SK-N-SH (cell line): ENCODE measurements at regions not wholly inside any gene's neighbourhood (a gene's known extent, or its start where the extent isn't known, plus 50 kb on each side); places are given as distances from the start of the nearest gene placed in this dataset.

Source experiments
- CTCF ChIA-PET: fragments of 300-600, 350-600 bp; formaldehyde crosslinking; extraction: SDS; loops from one replicate; lab custom pipeline; 2021; lab: Yijun Ruan, JAX
- POLR2A ChIA-PET: fragments of 350-600 bp; sonication (Branson Sonifier 250); formaldehyde crosslinking; extraction: SDS; loops from one replicate; lab custom pipeline; 2020; ENCODE audit warnings: antibody characterized with exemption, inconsistent platforms; lab: Yijun Ruan, JAX
- DNase-seq: peaks from one replicate; pipeline ENCODE4 v3.0.0; 2012
- H2AFZ ChIP-seq: fragments of 200-600 bp; sonication (generic); 2 replicates; pipeline ENCODE4 v1.8.1; 2016; ENCODE audit warnings: antibody characterized with exemption, mild to moderate bottlenecking, low read depth
- H3F3A ChIP-seq: fragments of 200-600 bp; sonication (generic); replicated peaks from 2 replicates; pipeline ENCODE3; 2016; ENCODE audit warnings: antibody characterized with exemption, mild to moderate bottlenecking; ENCODE audit not compliant: insufficient read depth
- H3K27ac ChIP-seq, 2 experiments: fragments of 200-500 bp in 1 of 2; fragments of 200-600 bp in 1 of 2; sonication (Bioruptor generic) in 1 of 2; sonication (generic), shearing (Covaris generic) in 1 of 2; 2 replicates each; pipeline versions ENCODE4 v1.5.1 to v1.6.1; 2014 to 2016; ENCODE audit warnings: low read depth in 2 of 2, inconsistent platforms in 1 of 2, low read length in 1 of 2, mild to moderate bottlenecking in 1 of 2, mixed read lengths in 1 of 2
- H3K27me3 ChIP-seq: fragments of 200-600 bp; sonication (generic), shearing (Covaris generic); 2 replicates; pipeline ENCODE4 v1.6.1; 2016; ENCODE audit warnings: mixed run types; ENCODE audit not compliant: insufficient read depth
- H3K36me3 ChIP-seq, 2 experiments: fragments of 200-500 bp in 1 of 2; fragments of 200-600 bp in 1 of 2; sonication (Bioruptor generic) in 1 of 2; sonication (generic) in 1 of 2; replicated peaks in 1 of 2; 2 replicates each; pipeline versions ENCODE3 to v1.5.1; 2014 to 2016; ENCODE audit warnings: low read length in 1 of 2, mild to moderate bottlenecking in 1 of 2; ENCODE audit not compliant: insufficient read depth in 2 of 2, control insufficient read depth in 1 of 2
- H3K4me1 ChIP-seq, 2 experiments: fragments of 200-500 bp in 1 of 2; fragments of 200-600 bp in 1 of 2; sonication (Bioruptor generic) in 1 of 2; sonication (generic), shearing (Covaris generic) in 1 of 2; 2 replicates each; pipeline versions ENCODE4 v1.5.1 to v1.6.1; 2014 to 2016; ENCODE audit warnings: low read depth in 1 of 2, low read length in 1 of 2, mixed run types in 1 of 2; ENCODE audit not compliant: insufficient read depth in 2 of 2, control insufficient read depth in 1 of 2
- H3K4me2 ChIP-seq: fragments of 200-600 bp; sonication (generic), shearing (Covaris generic); 2 replicates; pipeline ENCODE4 v1.6.1; 2017; ENCODE audit warnings: mixed run types
- H3K4me3 ChIP-seq, 2 experiments: fragments of 200-500 bp in 1 of 2; fragments of 200-600 bp in 1 of 2; sonication (Bioruptor generic) in 1 of 2; sonication (generic), shearing (Covaris generic) in 1 of 2; 2 replicates each; pipeline versions ENCODE4 v1.5.1 to v1.8.1; 2014 to 2016; ENCODE audit warnings: low read depth in 2 of 2, inconsistent platforms in 1 of 2, low read length in 1 of 2, mild to moderate bottlenecking in 1 of 2, mixed read lengths in 1 of 2, moderate library complexity in 1 of 2
- H3K79me2 ChIP-seq: fragments of 200-600 bp; sonication (generic); 2 replicates; pipeline ENCODE4 v1.8.1; 2017; ENCODE audit warnings: mild to moderate bottlenecking; ENCODE audit not compliant: insufficient read depth
- H3K9ac ChIP-seq: fragments of 200-600 bp; sonication (generic); 2 replicates; pipeline ENCODE4 v1.6.1; 2017; ENCODE audit warnings: mixed run types
- H3K9me2 ChIP-seq: fragments of 200-600 bp; sonication (generic); 2 replicates; pipeline ENCODE4 v1.6.1; 2017; ENCODE audit warnings: mixed run types
- H3K9me3 ChIP-seq: fragments of 200-600 bp; sonication (generic); 2 replicates; pipeline ENCODE4 v1.6.1; 2017; ENCODE audit warnings: mixed run types, mild to moderate bottlenecking, moderate library complexity
- H4K20me1 ChIP-seq: fragments of 200-600 bp; sonication (generic); 2 replicates; pipeline ENCODE4 v1.6.1; 2017; ENCODE audit warnings: mild to moderate bottlenecking, mixed run types; ENCODE audit not compliant: insufficient read depth
- CHD2 ChIP-seq: fragments of 150-350 bp; IDR thresholded peaks from 2 replicates; pipeline ENCODE4 v1.6.1; 2018; ENCODE audit warnings: low read length; ENCODE audit not compliant: partially characterized antibody
- CTCF ChIP-seq: fragments of 200-600 bp; sonication (generic); IDR thresholded peaks from 2 replicates; pipeline ENCODE4 v1.6.1; 2017; ENCODE audit warnings: antibody characterized with exemption, mild to moderate bottlenecking, moderate library complexity
- ELF1 ChIP-seq: IDR thresholded peaks from 2 replicates; pipeline ENCODE4 v1.4.0; 2012
- FOXM1 ChIP-seq: IDR thresholded peaks from 2 replicates; pipeline ENCODE4 v1.4.0; 2012; ENCODE audit warnings: low read depth, mild to moderate bottlenecking
- GATA2 ChIP-seq: sonication (generic); formaldehyde crosslinking; IDR thresholded peaks from 2 replicates; pipeline ENCODE4 v1.5.0; 2020; ENCODE audit warnings: mild to moderate bottlenecking, missing genetic modification reagents
- MAX ChIP-seq: IDR thresholded peaks from 2 replicates; pipeline ENCODE4 v1.4.0; 2012; ENCODE audit warnings: low read depth
- MXI1 ChIP-seq: IDR thresholded peaks from 2 replicates; pipeline ENCODE4 v1.6.1; 2012; ENCODE audit warnings: mild to moderate bottlenecking, low read depth, low read length, improper control_type of control experiment
- NFIC ChIP-seq: IDR thresholded peaks from 2 replicates; pipeline ENCODE4 v1.4.0; 2012; ENCODE audit warnings: borderline replicate concordance
- POLR2AphosphoS5 ChIP-seq: IDR thresholded peaks from 2 replicates; pipeline ENCODE4 v1.6.1; 2012; ENCODE audit warnings: low read depth, low read length
- RCOR1 ChIP-seq: fragments of 150-350 bp; IDR thresholded peaks from 2 replicates; pipeline ENCODE4 v1.6.1; 2017; ENCODE audit warnings: antibody characterized with exemption, low read length
- SIN3A ChIP-seq: IDR thresholded peaks from 2 replicates; pipeline ENCODE4 v1.6.1; 2012; ENCODE audit warnings: low read depth, mild to moderate bottlenecking, low read length, moderate library complexity, borderline replicate concordance
- SMC3 ChIP-seq: IDR thresholded peaks from 2 replicates; pipeline ENCODE4 v1.6.1; 2012; ENCODE audit warnings: low read depth, low read length, improper control_type of control experiment
- TAF1 ChIP-seq: IDR thresholded peaks from 2 replicates; pipeline ENCODE4 v1.6.1; 2012; ENCODE audit warnings: low read depth, mild to moderate bottlenecking, low read length, moderate library complexity, borderline replicate concordance
- TEAD4 ChIP-seq: IDR thresholded peaks from 2 replicates; pipeline ENCODE4 v1.4.0; 2012; ENCODE audit warnings: mild to moderate bottlenecking, borderline replicate concordance; ENCODE audit not compliant: insufficient read depth
- USF2 ChIP-seq: fragments of 150-350 bp; IDR thresholded peaks from 2 replicates; pipeline ENCODE4 v1.6.1; 2017; ENCODE audit warnings: antibody characterized with exemption, low read length, low read depth, borderline replicate concordance
- WGBS: methylation state at CpG from one replicate; pipeline ENCODE4 v1.1.6; 2017; ENCODE audit warnings: low lambda C conversion rate; 5-methylcytosine and 5-hydroxymethylcytosine counted together
- TF ChIP-seq, protein P1 (sequence below): IDR thresholded peaks from 2 replicates; pipeline ENCODE4; 2012
- TF ChIP-seq, protein P2 (sequence below): IDR thresholded peaks from 2 replicates; pipeline ENCODE4 v1.6.1; 2012; ENCODE audit warnings: mild to moderate bottlenecking, low read depth, low read length, moderate library complexity
- TF ChIP-seq, protein P3 (sequence below): fragments of 150-350 bp; IDR thresholded peaks from 2 replicates; pipeline ENCODE4 v1.6.1; 2016; ENCODE audit warnings: mild to moderate bottlenecking, low read depth, low read length

GRCh38 chr7:80379034-80379982, 132.6 kb downstream of the GNAT3 start (continued):
- peak; percentile 91; the same call in 1 of the 2 replicates for TF ChIP-seq NFIC
- TF ChIP-seq TEAD4, result peak; percentile 94
- peak; percentile 22; the same call in 1 of the 2 replicates for TF ChIP-seq MAX
- TF ChIP-seq GATA2 (CRISPR knock-in tag), result no peak
- no peak for TF ChIP-seq TAF1
- TF ChIP-seq POLR2AphosphoS5, result peak; percentile 79; the same call in 1 of the 2 replicates
- TF ChIP-seq, protein P1, sequence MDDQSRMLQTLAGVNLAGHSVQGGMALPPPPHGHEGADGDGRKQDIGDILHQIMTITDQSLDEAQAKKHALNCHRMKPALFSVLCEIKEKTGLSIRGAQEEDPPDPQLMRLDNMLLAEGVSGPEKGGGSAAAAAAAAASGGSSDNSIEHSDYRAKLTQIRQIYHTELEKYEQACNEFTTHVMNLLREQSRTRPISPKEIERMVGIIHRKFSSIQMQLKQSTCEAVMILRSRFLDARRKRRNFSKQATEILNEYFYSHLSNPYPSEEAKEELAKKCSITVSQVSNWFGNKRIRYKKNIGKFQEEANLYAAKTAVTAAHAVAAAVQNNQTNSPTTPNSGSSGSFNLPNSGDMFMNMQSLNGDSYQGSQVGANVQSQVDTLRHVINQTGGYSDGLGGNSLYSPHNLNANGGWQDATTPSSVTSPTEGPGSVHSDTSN, result peak; percentile 95
- no peak for TF ChIP-seq USF2
- no peak for TF ChIP-seq SIN3A
- TF ChIP-seq, all 33 proteins: peak for 14

GRCh38 chr7:80374321-80374720, 137.5 kb downstream of the GNAT3 start:
- POLR2A ChIA-PET, result no interaction called here
- no peak overlapping the region for H3K4me2 ChIP-seq
- no peaks in the 10 kb centered on the region for H3K9me3 ChIP-seq
- H3F3A ChIP-seq, result peaks cover 15% of the 10 kb centered on the region
- DNase-seq, result no peak
- H2AFZ ChIP-seq, result no peak overlapping the region
- no peaks in the 10 kb centered on the region for H3K79me2 ChIP-seq
- no peaks in the 10 kb centered on the region for H3K9me2 ChIP-seq
- no peak overlapping the region for H3K4me3 ChIP-seq
- no peak overlapping the region for H3K9ac ChIP-seq
- no peaks in the 10 kb centered on the region for H3K27me3 ChIP-seq
- H4K20me1 ChIP-seq, result no peaks in the 10 kb centered on the region
- H3K4me1 ChIP-seq, result peaks cover 0 to 11% of the 10 kb centered on the region in 2 experiments; a peak in 1 of 4 replicates
- no peak overlapping the region for H3K27ac ChIP-seq
- no peaks in the 10 kb centered on the region for H3K36me3 ChIP-seq
- 98% methylated on average over 4 of the region's 4 CpGs for WGBS
- CTCF ChIA-PET, result interaction anchor here (1.5 kb wide), 1 partner anchor 240 kb away, joined by 6 read pairs; the partner anchor contains the start of gene GNAI1
- no peak for TF ChIP-seq SIN3A
- TF ChIP-seq CHD2, result no peak
- TF ChIP-seq, protein P2, sequence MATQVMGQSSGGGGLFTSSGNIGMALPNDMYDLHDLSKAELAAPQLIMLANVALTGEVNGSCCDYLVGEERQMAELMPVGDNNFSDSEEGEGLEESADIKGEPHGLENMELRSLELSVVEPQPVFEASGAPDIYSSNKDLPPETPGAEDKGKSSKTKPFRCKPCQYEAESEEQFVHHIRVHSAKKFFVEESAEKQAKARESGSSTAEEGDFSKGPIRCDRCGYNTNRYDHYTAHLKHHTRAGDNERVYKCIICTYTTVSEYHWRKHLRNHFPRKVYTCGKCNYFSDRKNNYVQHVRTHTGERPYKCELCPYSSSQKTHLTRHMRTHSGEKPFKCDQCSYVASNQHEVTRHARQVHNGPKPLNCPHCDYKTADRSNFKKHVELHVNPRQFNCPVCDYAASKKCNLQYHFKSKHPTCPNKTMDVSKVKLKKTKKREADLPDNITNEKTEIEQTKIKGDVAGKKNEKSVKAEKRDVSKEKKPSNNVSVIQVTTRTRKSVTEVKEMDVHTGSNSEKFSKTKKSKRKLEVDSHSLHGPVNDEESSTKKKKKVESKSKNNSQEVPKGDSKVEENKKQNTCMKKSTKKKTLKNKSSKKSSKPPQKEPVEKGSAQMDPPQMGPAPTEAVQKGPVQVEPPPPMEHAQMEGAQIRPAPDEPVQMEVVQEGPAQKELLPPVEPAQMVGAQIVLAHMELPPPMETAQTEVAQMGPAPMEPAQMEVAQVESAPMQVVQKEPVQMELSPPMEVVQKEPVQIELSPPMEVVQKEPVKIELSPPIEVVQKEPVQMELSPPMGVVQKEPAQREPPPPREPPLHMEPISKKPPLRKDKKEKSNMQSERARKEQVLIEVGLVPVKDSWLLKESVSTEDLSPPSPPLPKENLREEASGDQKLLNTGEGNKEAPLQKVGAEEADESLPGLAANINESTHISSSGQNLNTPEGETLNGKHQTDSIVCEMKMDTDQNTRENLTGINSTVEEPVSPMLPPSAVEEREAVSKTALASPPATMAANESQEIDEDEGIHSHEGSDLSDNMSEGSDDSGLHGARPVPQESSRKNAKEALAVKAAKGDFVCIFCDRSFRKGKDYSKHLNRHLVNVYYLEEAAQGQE, result no peak
- TF ChIP-seq CTCF, result no peak
- TF ChIP-seq, protein P3, sequence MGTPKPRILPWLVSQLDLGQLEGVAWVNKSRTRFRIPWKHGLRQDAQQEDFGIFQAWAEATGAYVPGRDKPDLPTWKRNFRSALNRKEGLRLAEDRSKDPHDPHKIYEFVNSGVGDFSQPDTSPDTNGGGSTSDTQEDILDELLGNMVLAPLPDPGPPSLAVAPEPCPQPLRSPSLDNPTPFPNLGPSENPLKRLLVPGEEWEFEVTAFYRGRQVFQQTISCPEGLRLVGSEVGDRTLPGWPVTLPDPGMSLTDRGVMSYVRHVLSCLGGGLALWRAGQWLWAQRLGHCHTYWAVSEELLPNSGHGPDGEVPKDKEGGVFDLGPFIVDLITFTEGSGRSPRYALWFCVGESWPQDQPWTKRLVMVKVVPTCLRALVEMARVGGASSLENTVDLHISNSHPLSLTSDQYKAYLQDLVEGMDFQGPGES, result no peak
- no peak for TF ChIP-seq FOXM1
- TF ChIP-seq NFIC, result no peak
- no peak for TF ChIP-seq ELF1
- TF ChIP-seq MXI1, result no peak
- no peak for TF ChIP-seq TAF1
- TF ChIP-seq TEAD4, result no peak
- no peak for TF ChIP-seq GATA2 (CRISPR knock-in tag)
- no peak for TF ChIP-seq SMC3
- no peak for TF ChIP-seq RCOR1
- TF ChIP-seq, protein P1, result no peak
